VCaP (cell line): ENCODE measurements at regions not wholly inside any gene's neighbourhood (a gene's known extent, or its start where the extent isn't known, plus 50 kb on each side); places are given as distances from the start of the nearest gene placed in this dataset.

Experiments
- H3K27ac ChIP-seq: fragments of 450-650 bp; 2 replicates; pipeline ENCODE4 v1.5.1; 2017
- CTCF ChIP-seq: fragments of 450-650 bp; conservative IDR thresholded peaks from 2 replicates; pipeline ENCODE4 v1.5.1; 2017; ENCODE audit warnings: mild to moderate bottlenecking, moderate library complexity

- H3K27ac ChIP-seq = no peak overlapping the region
- TF ChIP-seq CTCF = no peak
Measured at GRCh38 chr18:8894823-8895222, 189.5 kb downstream of the MTCL1 start.

DNA sequence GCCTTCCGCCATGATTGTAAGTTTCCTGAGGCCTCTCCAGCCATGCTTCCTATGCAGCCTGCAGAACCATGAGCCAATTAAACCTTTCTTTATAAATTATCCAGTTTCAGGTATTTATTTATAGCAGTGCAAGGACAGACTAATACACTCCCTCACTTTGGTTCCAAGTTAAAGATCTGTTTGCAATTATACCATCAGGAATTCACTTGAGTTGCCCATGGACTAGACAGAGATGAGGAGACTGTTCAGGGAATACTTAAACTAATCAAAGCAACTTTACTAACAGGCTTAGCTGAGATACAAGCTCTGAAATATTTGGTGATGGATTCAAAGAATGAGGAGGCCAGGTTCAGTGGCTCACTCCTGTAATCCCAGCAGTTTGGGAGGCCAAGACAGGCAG, 190.0 kb downstream of the MTCL1 start:
- H3K27ac ChIP-seq = no peak overlapping the region
- TF ChIP-seq CTCF = no peak

GRCh38 chr18:8895987-8896619, 190.7 kb downstream of the MTCL1 start:
- H3K27ac ChIP-seq = no peak overlapping the region
- TF ChIP-seq CTCF = no peak

- no peak overlapping the region for H3K27ac ChIP-seq
- TF ChIP-seq CTCF = no peak
Measured at GRCh38 chr18:8899000-8899399, 193.6 kb downstream of the MTCL1 start.

GRCh38 chr18:8900552-8900951, 195.2 kb downstream of the MTCL1 start:
- no peak overlapping the region for H3K27ac ChIP-seq
- TF ChIP-seq CTCF = no peak

DNA sequence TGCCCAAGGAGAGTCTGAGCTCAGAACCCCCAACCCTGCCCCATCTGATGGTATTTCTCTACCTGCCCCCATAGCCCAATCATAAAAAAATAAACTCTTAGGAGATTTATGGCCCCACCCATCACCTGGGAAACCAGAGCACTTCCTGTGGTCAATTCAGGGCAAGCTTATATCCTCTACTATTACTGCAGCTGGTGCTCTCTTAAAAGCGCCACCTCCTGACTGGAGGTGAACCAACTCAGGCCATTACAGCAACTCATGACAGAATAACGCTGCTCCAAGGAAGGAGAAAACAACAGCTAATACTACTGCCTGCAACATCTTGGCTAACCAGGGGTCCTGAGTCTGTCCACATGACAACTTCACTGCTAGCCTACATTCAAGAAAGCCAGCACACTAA, 195.7 kb downstream of the MTCL1 start:
- TF ChIP-seq CTCF = no peak
- no peak overlapping the region for H3K27ac ChIP-seq

GRCh38 chr18:8904316-8904715, 198.2 kb upstream of the NDUFV2 start:
- TF ChIP-seq CTCF = no peak
- H3K27ac ChIP-seq = no peak overlapping the region
